Ishikawa (cell line): ENCODE measurements at regions not wholly inside any gene's neighbourhood (a gene's known extent, or its start where the extent isn't known, plus 50 kb on each side); places are given as distances from the start of the nearest gene placed in this dataset.

Source experiments
- CEBPB ChIP-seq: IDR thresholded peaks from 2 replicates; pipeline ENCODE4 v1.6.1; 2012
- CREB1 ChIP-seq: IDR thresholded peaks from 2 replicates; pipeline ENCODE4 v1.6.1; 2012; ENCODE audit warnings: low read depth
- EGR1 ChIP-seq: IDR thresholded peaks from 2 replicates; pipeline ENCODE4 v1.6.1; 2012
- EP300 ChIP-seq: IDR thresholded peaks from 2 replicates; pipeline ENCODE4 v1.6.1; 2012; ENCODE audit warnings: borderline replicate concordance
- FOXM1 ChIP-seq: IDR thresholded peaks from 2 replicates; pipeline ENCODE4 v1.6.1; 2012; ENCODE audit warnings: low read depth, borderline replicate concordance
- MAX ChIP-seq: IDR thresholded peaks from 2 replicates; pipeline ENCODE4 v1.6.1; 2012
- NFIC ChIP-seq: IDR thresholded peaks from 2 replicates; pipeline ENCODE4 v1.6.1; 2012
- RAD21 ChIP-seq: IDR thresholded peaks from 2 replicates; pipeline ENCODE4 v1.6.1; 2012; ENCODE audit warnings: low read depth
- TAF1 ChIP-seq: IDR thresholded peaks from 2 replicates; pipeline ENCODE4 v1.6.1; 2012; ENCODE audit warnings: low read depth, mild to moderate bottlenecking
- TCF12 ChIP-seq: IDR thresholded peaks from 2 replicates; pipeline ENCODE4 v1.6.1; 2012; ENCODE audit warnings: low read depth
- TEAD4 ChIP-seq: IDR thresholded peaks from 2 replicates; pipeline ENCODE4 v1.6.1; 2012
- USF1 ChIP-seq: IDR thresholded peaks from 2 replicates; pipeline ENCODE4 v1.6.1; 2012
- YY1 ChIP-seq: IDR thresholded peaks from 2 replicates; pipeline ENCODE4 v1.6.1; 2012; ENCODE audit warnings: low read depth
- ZBTB7A ChIP-seq: IDR thresholded peaks from 2 replicates; pipeline ENCODE4 v1.6.1; 2012; ENCODE audit warnings: low read depth
- TF ChIP-seq, protein P1 (sequence below): IDR thresholded peaks from 2 replicates; pipeline ENCODE4 v1.6.1; 2012; ENCODE audit warnings: low read depth, mild to moderate bottlenecking

GRCh38 chr4:128481752-128482480 is 194.3 kb upstream of the PGRMC2 start:
- no peak for TF ChIP-seq CEBPB
- TF ChIP-seq YY1, result no peak
- TF ChIP-seq CREB1, result no peak
- no peak for TF ChIP-seq ZBTB7A
- TF ChIP-seq, protein P1, sequence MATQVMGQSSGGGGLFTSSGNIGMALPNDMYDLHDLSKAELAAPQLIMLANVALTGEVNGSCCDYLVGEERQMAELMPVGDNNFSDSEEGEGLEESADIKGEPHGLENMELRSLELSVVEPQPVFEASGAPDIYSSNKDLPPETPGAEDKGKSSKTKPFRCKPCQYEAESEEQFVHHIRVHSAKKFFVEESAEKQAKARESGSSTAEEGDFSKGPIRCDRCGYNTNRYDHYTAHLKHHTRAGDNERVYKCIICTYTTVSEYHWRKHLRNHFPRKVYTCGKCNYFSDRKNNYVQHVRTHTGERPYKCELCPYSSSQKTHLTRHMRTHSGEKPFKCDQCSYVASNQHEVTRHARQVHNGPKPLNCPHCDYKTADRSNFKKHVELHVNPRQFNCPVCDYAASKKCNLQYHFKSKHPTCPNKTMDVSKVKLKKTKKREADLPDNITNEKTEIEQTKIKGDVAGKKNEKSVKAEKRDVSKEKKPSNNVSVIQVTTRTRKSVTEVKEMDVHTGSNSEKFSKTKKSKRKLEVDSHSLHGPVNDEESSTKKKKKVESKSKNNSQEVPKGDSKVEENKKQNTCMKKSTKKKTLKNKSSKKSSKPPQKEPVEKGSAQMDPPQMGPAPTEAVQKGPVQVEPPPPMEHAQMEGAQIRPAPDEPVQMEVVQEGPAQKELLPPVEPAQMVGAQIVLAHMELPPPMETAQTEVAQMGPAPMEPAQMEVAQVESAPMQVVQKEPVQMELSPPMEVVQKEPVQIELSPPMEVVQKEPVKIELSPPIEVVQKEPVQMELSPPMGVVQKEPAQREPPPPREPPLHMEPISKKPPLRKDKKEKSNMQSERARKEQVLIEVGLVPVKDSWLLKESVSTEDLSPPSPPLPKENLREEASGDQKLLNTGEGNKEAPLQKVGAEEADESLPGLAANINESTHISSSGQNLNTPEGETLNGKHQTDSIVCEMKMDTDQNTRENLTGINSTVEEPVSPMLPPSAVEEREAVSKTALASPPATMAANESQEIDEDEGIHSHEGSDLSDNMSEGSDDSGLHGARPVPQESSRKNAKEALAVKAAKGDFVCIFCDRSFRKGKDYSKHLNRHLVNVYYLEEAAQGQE, result no peak
- TF ChIP-seq RAD21, result no peak
- TF ChIP-seq FOXM1, result no peak

- TF ChIP-seq CEBPB (no peak), TAF1 (no peak), MAX (no peak), YY1 (no peak), CREB1 (no peak), ZBTB7A (no peak), RAD21 (no peak), EGR1 (no peak), TCF12 (no peak), NFIC (no peak), EP300 (no peak), TEAD4 (no peak), FOXM1 (no peak), USF1 (no peak)
- TF ChIP-seq, protein P1, result no peak
Measured at GRCh38 chr4:128480945-128481344, 193.3 kb upstream of the PGRMC2 start.

GRCh38 chr4:128477540-128477939 is 189.9 kb upstream of the PGRMC2 start:
- no peak for TF ChIP-seq CEBPB
- TF ChIP-seq RAD21, result no peak
- TF ChIP-seq FOXM1, result no peak
- no peak for TF ChIP-seq EGR1
- no peak for TF ChIP-seq TAF1
- TF ChIP-seq TCF12, result no peak
- TF ChIP-seq YY1, result no peak
- no peak for TF ChIP-seq EP300
- no peak for TF ChIP-seq USF1
- TF ChIP-seq NFIC, result no peak
- no peak for TF ChIP-seq ZBTB7A

DNA sequence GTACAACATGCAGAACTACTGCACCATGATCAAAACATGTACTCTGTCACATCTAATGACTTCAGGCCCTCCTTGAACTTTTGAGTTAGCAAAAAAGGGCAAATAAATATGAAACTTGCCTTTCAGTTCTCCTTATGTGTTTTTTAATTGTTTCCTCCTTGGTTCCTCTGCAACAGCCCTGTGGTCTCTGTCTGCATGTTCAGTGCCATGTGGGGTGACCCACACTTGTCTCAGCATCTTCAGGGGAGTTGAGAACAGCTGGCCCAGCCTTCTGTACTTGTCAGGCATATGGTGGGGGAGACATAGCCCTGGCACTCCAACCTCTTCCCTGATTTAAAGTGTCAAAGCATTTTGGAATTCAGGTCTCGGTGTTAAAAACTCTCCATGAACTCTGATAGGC is 188.0 kb upstream of the PGRMC2 start:
- no peak for TF ChIP-seq MAX

GRCh38 chr4:128471576-128471975 is 184.0 kb upstream of the PGRMC2 start:
- TF ChIP-seq TEAD4, result no peak

GRCh38 chr4:128470492-128471053 is 183.0 kb upstream of the PGRMC2 start:
- TF ChIP-seq TAF1 (no peak), EGR1 (no peak), MAX (no peak), CREB1 (no peak), USF1 (no peak), RAD21 (no peak), CEBPB (no peak), NFIC (no peak), TEAD4 (no peak), ZBTB7A (no peak), TCF12 (no peak), EP300 (no peak), FOXM1 (no peak), YY1 (no peak)
- TF ChIP-seq, protein P1, result no peak
